OCI-M2 (cell line): ENCODE measurements at regions not wholly inside any gene's neighbourhood (a gene's known extent, or its start where the extent isn't known, plus 50 kb on each side); places are given as distances from the start of the nearest gene placed in this dataset.

Experiments
- DNase-seq: peaks from one replicate; lab custom pipeline; 2025; ENCODE audit not compliant: unreplicated experiment; lab: John Stamatoyannopoulos, UW

GRCh38 chr22:25365491-25366261, 146.2 kb downstream of the CRYBB2 start:
- DNase-seq: no peak

- no peak for DNase-seq
Measured at GRCh38 chr22:25366408-25366807, 147.0 kb downstream of the CRYBB2 start.

GRCh38 chr22:25366876-25367466, 147.5 kb downstream of the CRYBB2 start:
- no peak for DNase-seq

- no peak for DNase-seq
Measured at GRCh38 chr22:25367756-25368155, 148.3 kb downstream of the CRYBB2 start.

- DNase-seq: no peak
Measured at GRCh38 chr22:25368271-25368670, 148.8 kb downstream of the CRYBB2 start.

- no peak for DNase-seq
Measured at GRCh38 chr22:25369041-25369440, 149.6 kb downstream of the CRYBB2 start.

GRCh38 chr22:25370322-25370721, 150.9 kb downstream of the CRYBB2 start:
- DNase-seq: no peak

GRCh38 chr22:25372000-25372595, 152.7 kb downstream of the CRYBB2 start:
- DNase-seq: no peak

- no peak for DNase-seq
Measured at GRCh38 chr22:25373961-25374360, 154.5 kb downstream of the CRYBB2 start.

- DNase-seq: no peak
Measured at GRCh38 chr22:25374869-25375268, 155.4 kb downstream of the CRYBB2 start.

- DNase-seq: no peak
Measured at GRCh38 chr22:25375683-25376082, 156.2 kb downstream of the CRYBB2 start.

- no peak for DNase-seq
Measured at GRCh38 chr22:25377699-25378098, 158.3 kb downstream of the CRYBB2 start.

GRCh38 chr22:25380122-25380747, 160.8 kb downstream of the CRYBB2 start:
- DNase-seq: no peak

- DNase-seq: no peak
Measured at GRCh38 chr22:25382762-25383161, 163.3 kb downstream of the CRYBB2 start.

GRCh38 chr22:25383278-25383820, 163.9 kb downstream of the CRYBB2 start:
- DNase-seq: no peak

GRCh38 chr22:25383892-25384291, 164.5 kb downstream of the CRYBB2 start:
- DNase-seq: no peak

- DNase-seq: no peak
Measured at GRCh38 chr22:25386538-25386884, 167.1 kb downstream of the CRYBB2 start.

- no peak for DNase-seq
Measured at GRCh38 chr22:25388415-25388814, 169.0 kb downstream of the CRYBB2 start.

GRCh38 chr22:25388866-25389540, 169.6 kb downstream of the CRYBB2 start:
- no peak for DNase-seq

- no peak for DNase-seq
Measured at GRCh38 chr22:25389541-25389919, 170.1 kb downstream of the CRYBB2 start.
